Ovary (tissue), 3 donors: ENCODE measurements at regions not wholly inside any gene's neighbourhood (a gene's known extent, or its start where the extent isn't known, plus 50 kb on each side); places are given as distances from the start of the nearest gene placed in this dataset.

Experiments
- EP300 ChIP-seq: sonication (generic); formaldehyde crosslinking; IDR thresholded peaks from one replicate; pipeline ENCODE4 v1.6.1; 2017; ENCODE audit warnings: antibody characterized with exemption
- POLR2A ChIP-seq: fragments of 450-650 bp; IDR thresholded peaks from one replicate; pipeline ENCODE4 v1.6.1; 2017; ENCODE audit warnings: antibody characterized with exemption, mild to moderate bottlenecking, moderate library complexity
- TF ChIP-seq, protein P1 (sequence below), 3 donors: fragments of 450-650 bp in 2 of 3; fragments of 200-600 bp in 1 of 3; IDR thresholded peaks; one replicate each; pipeline versions ENCODE4 v1.5.1 to v1.8.0; 2016 to 2022; ENCODE audit warnings: antibody characterized with exemption in 3 of 3, mild to moderate bottlenecking in 1 of 3
- donor health status: DM: no; HTN: no; CAD: no.

DNA sequence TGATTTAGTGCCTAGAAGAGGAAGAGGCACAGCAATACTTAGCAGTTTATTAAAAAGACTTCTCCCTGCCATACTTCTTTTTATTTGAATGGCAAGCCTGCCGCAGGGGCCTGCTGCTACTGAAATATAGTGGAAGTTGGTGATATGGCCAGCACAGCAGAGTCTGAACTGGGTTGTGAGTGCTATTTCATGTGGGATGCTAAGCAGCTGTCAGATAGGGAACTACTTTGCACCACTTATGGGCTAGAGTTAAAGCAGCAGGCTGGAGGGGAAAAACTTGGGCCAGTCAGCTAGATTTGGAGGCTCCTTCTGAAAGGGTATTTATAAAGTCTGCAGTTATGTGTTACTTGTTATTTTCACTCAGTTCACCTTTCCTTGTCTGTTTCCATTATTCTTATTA, 299.0 kb upstream of the E2F7 start:
- TF ChIP-seq, protein P1, sequence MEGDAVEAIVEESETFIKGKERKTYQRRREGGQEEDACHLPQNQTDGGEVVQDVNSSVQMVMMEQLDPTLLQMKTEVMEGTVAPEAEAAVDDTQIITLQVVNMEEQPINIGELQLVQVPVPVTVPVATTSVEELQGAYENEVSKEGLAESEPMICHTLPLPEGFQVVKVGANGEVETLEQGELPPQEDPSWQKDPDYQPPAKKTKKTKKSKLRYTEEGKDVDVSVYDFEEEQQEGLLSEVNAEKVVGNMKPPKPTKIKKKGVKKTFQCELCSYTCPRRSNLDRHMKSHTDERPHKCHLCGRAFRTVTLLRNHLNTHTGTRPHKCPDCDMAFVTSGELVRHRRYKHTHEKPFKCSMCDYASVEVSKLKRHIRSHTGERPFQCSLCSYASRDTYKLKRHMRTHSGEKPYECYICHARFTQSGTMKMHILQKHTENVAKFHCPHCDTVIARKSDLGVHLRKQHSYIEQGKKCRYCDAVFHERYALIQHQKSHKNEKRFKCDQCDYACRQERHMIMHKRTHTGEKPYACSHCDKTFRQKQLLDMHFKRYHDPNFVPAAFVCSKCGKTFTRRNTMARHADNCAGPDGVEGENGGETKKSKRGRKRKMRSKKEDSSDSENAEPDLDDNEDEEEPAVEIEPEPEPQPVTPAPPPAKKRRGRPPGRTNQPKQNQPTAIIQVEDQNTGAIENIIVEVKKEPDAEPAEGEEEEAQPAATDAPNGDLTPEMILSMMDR (IDR thresholded peaks at IDR 0.05) = no peak
- TF ChIP-seq POLR2A = no peak
- TF ChIP-seq EP300 = no peak
